Hepatocyte (in vitro differentiated cells): ENCODE measurements at regions not wholly inside any gene's neighbourhood (a gene's known extent, or its start where the extent isn't known, plus 50 kb on each side); places are given as distances from the start of the nearest gene placed in this dataset.
A peak's percentile ranks its signal among the peaks of the same experiment; 100 is the strongest.

Source experiments
- DNase-seq: peaks from one replicate; pipeline ENCODE4 v3.0.0-alpha.2; 2016; ENCODE audit warnings: low spot score
- H2AFZ ChIP-seq: fragments of 200-600 bp; sonication (generic); 2 replicates; pipeline ENCODE4 v1.6.0; 2016; ENCODE audit warnings: antibody characterized with exemption, mild to moderate bottlenecking
- H3K27ac ChIP-seq: fragments of 200-600 bp; sonication (generic); 2 replicates; pipeline ENCODE4 v1.5.1; 2016; ENCODE audit warnings: mild to moderate bottlenecking
- H3K27me3 ChIP-seq: fragments of 200-600 bp; sonication (generic); 2 replicates; pipeline ENCODE4 v1.6.1; 2016
- H3K36me3 ChIP-seq: fragments of 200-600 bp; sonication (generic); replicated peaks from 2 replicates; pipeline ENCODE4 v1.5.1; 2016; ENCODE audit warnings: low read depth; ENCODE audit not compliant: insufficient read depth
- H3K4me1 ChIP-seq: fragments of 200-600 bp; sonication (generic); 2 replicates; pipeline ENCODE4 v1.5.1; 2016; ENCODE audit warnings: mild to moderate bottlenecking, moderate library complexity; ENCODE audit not compliant: insufficient read depth
- H3K4me2 ChIP-seq: fragments of 200-600 bp; sonication (generic); 2 replicates; pipeline ENCODE4 v1.6.0; 2016
- H3K4me3 ChIP-seq: fragments of 200-600 bp; sonication (generic); 2 replicates; pipeline ENCODE4 v1.5.1; 2016; ENCODE audit warnings: mild to moderate bottlenecking
- H3K79me2 ChIP-seq: fragments of 200-600 bp; sonication (generic); 2 replicates; pipeline ENCODE4 v1.6.0; 2017; ENCODE audit warnings: mild to moderate bottlenecking
- H3K9me2 ChIP-seq: fragments of 200-600 bp; sonication (generic); replicated peaks from 2 replicates; pipeline ENCODE4 v1.6.0; 2017; ENCODE audit warnings: mild to moderate bottlenecking; ENCODE audit not compliant: insufficient read depth
- H3K9me3 ChIP-seq: fragments of 200-600 bp; sonication (generic); 2 replicates; pipeline ENCODE4 v1.5.1; 2016; ENCODE audit warnings: low read depth, mild to moderate bottlenecking
- H4K20me1 ChIP-seq: fragments of 200-600 bp; sonication (generic); 2 replicates; pipeline ENCODE4 v1.6.0; 2016; ENCODE audit warnings: mild to moderate bottlenecking; ENCODE audit not compliant: insufficient read depth, poor library complexity, severe bottlenecking
- CTCF ChIP-seq: fragments of 200-600 bp; sonication (generic); IDR thresholded peaks from 2 replicates; pipeline ENCODE4 v1.5.1; 2016; ENCODE audit warnings: antibody characterized with exemption, mild to moderate bottlenecking; ENCODE audit not compliant: poor library complexity
- EZH2 ChIP-seq: fragments of 200-600 bp; sonication (generic); IDR thresholded peaks from 2 replicates; pipeline ENCODE4 v1.6.1; 2016; ENCODE audit warnings: antibody characterized with exemption, mild to moderate bottlenecking, borderline replicate concordance
- EZH2phosphoT487 ChIP-seq: fragments of 200-600 bp; sonication (generic); IDR thresholded peaks from one replicate; pipeline ENCODE4 v1.6.1; 2018; ENCODE audit warnings: antibody characterized with exemption, mild to moderate bottlenecking, low read depth, moderate library complexity; ENCODE audit not compliant: unreplicated experiment, severe bottlenecking
- whole genome bisulfite sequencing: methylation state at CpG from one replicate; pipeline ENCODE4 v1.1.6; 2016; ENCODE audit warnings: low lambda C conversion rate; ENCODE audit errors: missing lambda C conversion rate; 5-methylcytosine and 5-hydroxymethylcytosine counted together

- H3K36me3 ChIP-seq = no peaks in the 10 kb centered on the region
- no peaks in the 10 kb centered on the region for H3K79me2 ChIP-seq
- H3K9me3 ChIP-seq = no peaks in the 10 kb centered on the region
- H3K9me2 ChIP-seq = no peaks in the 10 kb centered on the region
- 98% methylated on average over 2 of the region's 2 CpGs for WGBS
- H3K4me2 ChIP-seq = no peak overlapping the region
- no peak overlapping the region for H3K4me3 ChIP-seq
- TF ChIP-seq CTCF (peak; percentile 18), EZH2phosphoT487 (no peak)
- no peak overlapping the region for H3K27ac ChIP-seq
- no peaks in the 10 kb centered on the region for H4K20me1 ChIP-seq
- no peak overlapping the region for H2AFZ ChIP-seq
- H3K4me1 ChIP-seq = no peaks in the 10 kb centered on the region
- H3K27me3 ChIP-seq = no peaks in the 10 kb centered on the region
- no peak for DNase-seq
Measured at GRCh38 chr2:173493874-173494273, 139.2 kb downstream of the CDCA7 start.

GRCh38 chr2:173496746-173497145 is 142.1 kb downstream of the CDCA7 start:
- no peak overlapping the region for H3K4me2 ChIP-seq
- 76% methylated on average over 3 of the region's 3 CpGs for WGBS
- no peaks in the 10 kb centered on the region for H3K27me3 ChIP-seq
- H3K36me3 ChIP-seq = no peaks in the 10 kb centered on the region
- no peak overlapping the region for H3K27ac ChIP-seq
- no peaks in the 10 kb centered on the region for H4K20me1 ChIP-seq
- H3K4me1 ChIP-seq = no peaks in the 10 kb centered on the region
- H2AFZ ChIP-seq = no peak overlapping the region
- no peak for DNase-seq
- H3K9me2 ChIP-seq = no peaks in the 10 kb centered on the region
- H3K79me2 ChIP-seq = no peaks in the 10 kb centered on the region
- TF ChIP-seq EZH2phosphoT487 (no peak), EZH2 (no peak), CTCF (no peak)
- peaks cover 3% of the 10 kb centered on the region for H3K9me3 ChIP-seq
- no peak overlapping the region for H3K4me3 ChIP-seq

- 70% methylated on average over 1 of the region's 1 CpG for WGBS
- peaks cover 3% of the 10 kb centered on the region for H3K9me3 ChIP-seq
- TF ChIP-seq EZH2phosphoT487 (no peak), CTCF (no peak)
Measured at GRCh38 chr2:173500953-173501352, 146.3 kb downstream of the CDCA7 start.

GRCh38 chr2:173502296-173502695 is 147.6 kb downstream of the CDCA7 start:
- 87% methylated on average over 6 of the region's 6 CpGs for WGBS
- Histone ChIP-seq H2AFZ (no peak overlapping the region), H3K27ac (no peak overlapping the region), H3K9me2 (no peaks in the 10 kb centered on the region), H4K20me1 (no peaks in the 10 kb centered on the region), H3K4me2 (no peak overlapping the region), H3K4me3 (no peak overlapping the region), H3K4me1 (no peaks in the 10 kb centered on the region), H3K36me3 (no peaks in the 10 kb centered on the region), H3K27me3 (no peaks in the 10 kb centered on the region), H3K9me3 (peaks cover 3% of the 10 kb centered on the region), H3K79me2 (no peaks in the 10 kb centered on the region)
- DNase-seq = no peak
- TF ChIP-seq EZH2phosphoT487 (no peak), EZH2 (no peak), CTCF (no peak)

More at GRCh38 chr2:173500953-173501352, 146.3 kb downstream of the CDCA7 start:
- Histone ChIP-seq H3K27me3 (no peaks in the 10 kb centered on the region), H4K20me1 (no peaks in the 10 kb centered on the region), H2AFZ (no peak overlapping the region), H3K9me2 (no peaks in the 10 kb centered on the region), H3K27ac (no peak overlapping the region), H3K36me3 (no peaks in the 10 kb centered on the region), H3K4me1 (no peaks in the 10 kb centered on the region), H3K4me2 (no peak overlapping the region), H3K79me2 (no peaks in the 10 kb centered on the region), H3K4me3 (no peak overlapping the region)
- DNase-seq = no peak
